Inflammatory macrophage treated with lipopolysaccharide for 1 hour (primary cell): ENCODE measurements at regions not wholly inside any gene's neighbourhood (a gene's known extent, or its start where the extent isn't known, plus 50 kb on each side); places are given as distances from the start of the nearest gene placed in this dataset.
"Not testable (repeated sequence)": the region's sequence is repeated elsewhere in the genome, so short reads cannot be mapped to it uniquely, and the experiment has no call there.

Experiments
- DNase-seq, 2 donors: peaks; one replicate each; pipeline ENCODE4 v3.0.0-alpha.2; 2020 to 2022

GRCh38 chr3:20316238-20316637 lies 130.2 kb upstream of the SGO1 start:
- no peak for DNase-seq

GRCh38 chr3:20310629-20311028 lies 124.6 kb upstream of the SGO1 start:
- no peak for DNase-seq

- DNase-seq, result peak; percentile 12 to 27
Measured at GRCh38 chr3:20307383-20307782, 121.4 kb upstream of the SGO1 start.

GRCh38 chr3:20305647-20306046 lies 119.6 kb upstream of the SGO1 start:
- no peak for DNase-seq

- no peak for DNase-seq
Measured at GRCh38 chr3:20302766-20303165, 116.8 kb upstream of the SGO1 start.

- no peak for DNase-seq
Measured at GRCh38 chr3:20288050-20288449, 102.0 kb upstream of the SGO1 start.

- no peak for DNase-seq
Measured at GRCh38 chr3:20280257-20280656, 94.3 kb upstream of the SGO1 start.

GRCh38 chr3:20265977-20266376 lies 80.0 kb upstream of the SGO1 start:
- not testable (repeated sequence) for DNase-seq

- DNase-seq, result no peak
Measured at GRCh38 chr3:20264900-20265567, 79.0 kb upstream of the SGO1 start.

- no peak for DNase-seq
Measured at GRCh38 chr3:20258371-20258770, 72.4 kb upstream of the SGO1 start.

- DNase-seq, result no peak
Measured at GRCh38 chr3:20256144-20256543, 70.1 kb upstream of the SGO1 start.

- no peak for DNase-seq
Measured at GRCh38 chr3:20254268-20255117, 68.5 kb upstream of the SGO1 start.

GRCh38 chr3:20250786-20251185 lies 64.8 kb upstream of the SGO1 start:
- DNase-seq, result no peak

- DNase-seq, result no peak
Measured at GRCh38 chr3:20250314-20250713, 64.3 kb upstream of the SGO1 start.

- no peak for DNase-seq
Measured at GRCh38 chr3:20246662-20247061, 60.7 kb upstream of the SGO1 start.

- DNase-seq, result no peak
Measured at GRCh38 chr3:20245781-20246180, 59.8 kb upstream of the SGO1 start.

GRCh38 chr3:20240154-20240883 lies 54.3 kb upstream of the SGO1 start:
- no peak for DNase-seq

- not testable (repeated sequence) for DNase-seq
Measured at GRCh38 chr3:20238199-20238598, 52.2 kb upstream of the SGO1 start.

- no peak for DNase-seq
Measured at GRCh38 chr3:20236603-20237002, 50.6 kb upstream of the SGO1 start.
